ENCODE measurements at regions not wholly inside any gene's neighbourhood (a gene's known extent, or its start where the extent isn't known, plus 50 kb on each side); places are given as distances from the start of the nearest gene placed in this dataset.

GRCh38 chr1:30539884-30540283 is 183.5 kb downstream of the MATN1 start:
- no peak for TF ChIP-seq U2AF2 (IDR thresholded peaks at IDR 0.05; ENCODE audit: low read depth, low read length)
- TF ChIP-seq NFRKB (IDR thresholded peaks at IDR 0.05): no peak
- no peak for TF ChIP-seq ZMYM4 (CRISPR knock-in tag; IDR thresholded peaks at IDR 0.05)
- TF ChIP-seq, protein P1, sequence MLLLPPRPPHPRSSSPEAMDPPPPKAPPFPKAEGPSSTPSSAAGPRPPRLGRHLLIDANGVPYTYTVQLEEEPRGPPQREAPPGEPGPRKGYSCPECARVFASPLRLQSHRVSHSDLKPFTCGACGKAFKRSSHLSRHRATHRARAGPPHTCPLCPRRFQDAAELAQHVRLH (CRISPR knock-in tag; IDR thresholded peaks at IDR 0.05; ENCODE audit: borderline replicate concordance, low read depth): no peak
